ENCODE measurements at regions not wholly inside any gene's neighbourhood (a gene's known extent, or its start where the extent isn't known, plus 50 kb on each side); places are given as distances from the start of the nearest gene placed in this dataset.

DNA sequence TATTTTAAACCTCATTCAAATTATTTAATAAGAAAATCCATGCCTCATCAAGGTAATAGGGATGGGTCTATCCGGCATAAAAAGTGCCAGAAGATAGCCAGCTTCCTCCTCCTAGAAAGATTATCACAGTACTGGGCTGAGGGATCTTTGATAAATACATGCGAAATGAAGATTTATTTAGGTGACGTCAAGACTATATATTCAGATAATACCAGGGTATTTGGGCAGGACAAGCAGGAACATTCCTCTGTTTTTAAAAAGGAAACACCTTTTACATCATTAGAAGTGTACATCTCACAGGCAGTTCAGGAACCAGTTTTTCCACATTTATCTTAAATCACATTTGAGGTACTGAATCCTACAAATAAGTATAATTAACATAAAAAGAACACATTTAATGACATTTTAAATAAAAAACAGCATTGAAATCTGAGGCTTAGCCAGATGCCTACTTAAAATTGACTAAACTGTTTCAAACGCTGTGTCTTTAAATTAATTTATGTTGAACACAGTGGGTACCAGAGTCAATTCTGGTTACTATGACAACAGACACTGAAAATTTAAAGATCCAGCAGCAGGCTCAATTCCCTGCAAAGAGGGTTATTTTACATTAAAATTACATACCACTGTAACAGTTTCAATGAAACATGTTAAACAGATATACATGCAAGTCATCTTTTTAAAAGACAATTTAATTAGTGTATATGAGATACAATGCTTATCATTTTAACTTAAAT, 124.7 kb upstream of the SLCO6A1 start (continued):
- TF ChIP-seq, protein P1, sequence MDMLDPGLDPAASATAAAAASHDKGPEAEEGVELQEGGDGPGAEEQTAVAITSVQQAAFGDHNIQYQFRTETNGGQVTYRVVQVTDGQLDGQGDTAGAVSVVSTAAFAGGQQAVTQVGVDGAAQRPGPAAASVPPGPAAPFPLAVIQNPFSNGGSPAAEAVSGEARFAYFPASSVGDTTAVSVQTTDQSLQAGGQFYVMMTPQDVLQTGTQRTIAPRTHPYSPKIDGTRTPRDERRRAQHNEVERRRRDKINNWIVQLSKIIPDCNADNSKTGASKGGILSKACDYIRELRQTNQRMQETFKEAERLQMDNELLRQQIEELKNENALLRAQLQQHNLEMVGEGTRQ (IDR thresholded peaks at IDR 0.05; ENCODE audit: borderline replicate concordance, low read depth, low read length) = no peak
- TF ChIP-seq NFYA (IDR thresholded peaks at IDR 0.05; ENCODE audit: borderline replicate concordance, low read depth, low read length) = no peak
- TF ChIP-seq, protein P2, sequence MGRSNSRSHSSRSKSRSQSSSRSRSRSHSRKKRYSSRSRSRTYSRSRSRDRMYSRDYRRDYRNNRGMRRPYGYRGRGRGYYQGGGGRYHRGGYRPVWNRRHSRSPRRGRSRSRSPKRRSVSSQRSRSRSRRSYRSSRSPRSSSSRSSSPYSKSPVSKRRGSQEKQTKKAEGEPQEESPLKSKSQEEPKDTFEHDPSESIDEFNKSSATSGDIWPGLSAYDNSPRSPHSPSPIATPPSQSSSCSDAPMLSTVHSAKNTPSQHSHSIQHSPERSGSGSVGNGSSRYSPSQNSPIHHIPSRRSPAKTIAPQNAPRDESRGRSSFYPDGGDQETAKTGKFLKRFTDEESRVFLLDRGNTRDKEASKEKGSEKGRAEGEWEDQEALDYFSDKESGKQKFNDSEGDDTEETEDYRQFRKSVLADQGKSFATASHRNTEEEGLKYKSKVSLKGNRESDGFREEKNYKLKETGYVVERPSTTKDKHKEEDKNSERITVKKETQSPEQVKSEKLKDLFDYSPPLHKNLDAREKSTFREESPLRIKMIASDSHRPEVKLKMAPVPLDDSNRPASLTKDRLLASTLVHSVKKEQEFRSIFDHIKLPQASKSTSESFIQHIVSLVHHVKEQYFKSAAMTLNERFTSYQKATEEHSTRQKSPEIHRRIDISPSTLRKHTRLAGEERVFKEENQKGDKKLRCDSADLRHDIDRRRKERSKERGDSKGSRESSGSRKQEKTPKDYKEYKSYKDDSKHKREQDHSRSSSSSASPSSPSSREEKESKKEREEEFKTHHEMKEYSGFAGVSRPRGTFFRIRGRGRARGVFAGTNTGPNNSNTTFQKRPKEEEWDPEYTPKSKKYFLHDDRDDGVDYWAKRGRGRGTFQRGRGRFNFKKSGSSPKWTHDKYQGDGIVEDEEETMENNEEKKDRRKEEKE (IDR thresholded peaks at IDR 0.05) = no peak
- TF ChIP-seq, protein P3, sequence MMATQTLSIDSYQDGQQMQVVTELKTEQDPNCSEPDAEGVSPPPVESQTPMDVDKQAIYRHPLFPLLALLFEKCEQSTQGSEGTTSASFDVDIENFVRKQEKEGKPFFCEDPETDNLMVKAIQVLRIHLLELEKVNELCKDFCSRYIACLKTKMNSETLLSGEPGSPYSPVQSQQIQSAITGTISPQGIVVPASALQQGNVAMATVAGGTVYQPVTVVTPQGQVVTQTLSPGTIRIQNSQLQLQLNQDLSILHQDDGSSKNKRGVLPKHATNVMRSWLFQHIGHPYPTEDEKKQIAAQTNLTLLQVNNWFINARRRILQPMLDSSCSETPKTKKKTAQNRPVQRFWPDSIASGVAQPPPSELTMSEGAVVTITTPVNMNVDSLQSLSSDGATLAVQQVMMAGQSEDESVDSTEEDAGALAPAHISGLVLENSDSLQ (IDR thresholded peaks at IDR 0.05) = no peak
- no peak for TF ChIP-seq TARDBP (IDR thresholded peaks at IDR 0.05; ENCODE audit: borderline replicate concordance)
- no peak for TF ChIP-seq TCF3 (IDR thresholded peaks at IDR 0.05; ENCODE audit: borderline replicate concordance, insufficient read depth, low read depth, low read length)

DNA sequence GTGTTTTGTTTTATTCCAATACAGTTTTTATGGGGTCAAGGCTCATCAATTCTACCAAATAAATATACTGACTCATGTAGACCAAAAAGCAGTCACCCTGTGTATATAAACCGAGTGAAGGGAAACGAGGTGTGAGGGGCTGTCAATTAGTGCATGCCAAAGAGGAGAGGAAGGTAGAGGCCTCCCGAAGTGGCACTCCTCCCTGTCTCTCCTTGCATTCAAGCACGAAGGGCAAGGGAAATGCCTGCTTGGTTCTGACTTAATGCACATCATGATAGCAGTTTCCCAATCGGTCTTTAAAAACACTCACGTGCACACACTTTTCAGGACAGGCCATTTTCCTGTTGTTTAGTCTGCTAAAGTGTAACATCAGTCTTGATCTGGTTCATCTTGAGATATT, 125.6 kb upstream of the SLCO6A1 start:
- no peak overlapping the region for H3K27ac ChIP-seq (ENCODE audit: control insufficient read depth, insufficient read depth)
- ChIA-PET SMC1A (ENCODE audit: uncharacterized antibody, unreplicated experiment) (no interaction called here), CTCF (no interaction called here), RAD21 (ENCODE audit: unreplicated experiment) (no interaction called here), POLR2A (no interaction called here)
- intact Hi-C loops (cut with micrococcal nuclease; ENCODE audit: unreplicated experiment) (no loop called here), in situ Hi-C loops (cut with MboI) (no loop called here)
- ATAC-seq (no peak), DNase-seq (ENCODE audit: low read depth, low spot score) (no peak), FAIRE-seq (no peak)
- H2AFZ ChIP-seq (ENCODE audit: control insufficient read depth, low read depth, low read length) = no peak overlapping the region
- no peaks in the 10 kb centered on the region for H3K79me2 ChIP-seq (ENCODE audit: control insufficient read depth, insufficient read depth, low read length)
- H3K36me3 ChIP-seq (ENCODE audit: control insufficient read depth in 2 of 2, insufficient read depth in 2 of 2, low read length in 1 of 2) = no peaks in the 10 kb centered on the region
- H3K9me3 ChIP-seq (replicated peaks; ENCODE audit: control insufficient read depth, insufficient read depth, low read length) = no peaks in the 10 kb centered on the region
- BruUV-seq (replicated peaks) = no TSS peak
- H3K4me3 ChIP-seq = no peak overlapping the region
- 1% methylated on average over 6 of the region's 6 CpGs for WGBS (ENCODE audit: insufficient coverage, insufficient replicate concordance, low lambda C conversion rate, missing lambda C conversion rate)
- no peaks in the 10 kb centered on the region for H3K4me1 ChIP-seq (ENCODE audit: control insufficient read depth, insufficient read depth, low read length)
- H3K4me2 ChIP-seq (ENCODE audit: control insufficient read depth, insufficient read depth) = no peak overlapping the region
- H3K9ac ChIP-seq (ENCODE audit: control insufficient read depth, insufficient read depth, low read length) = no peak overlapping the region
- H3K27me3 ChIP-seq (replicated peaks in 1 of 2; ENCODE audit: control insufficient read depth in 2 of 2, insufficient read depth in 2 of 2, low read length in 1 of 2) = no peaks in the 10 kb centered on the region
- no peaks in the 10 kb centered on the region for H4K20me1 ChIP-seq (ENCODE audit: control insufficient read depth, insufficient read depth)
- TF ChIP-seq POLR2AphosphoS5 (IDR thresholded peaks at IDR 0.05; ENCODE audit: low read length) (no peak), SREBF1 (IDR thresholded peaks at IDR 0.05; ENCODE audit: low read length) (no peak)

Measured in GM12878 (cell line).